Inferior parietal cortex (tissue), 1 donor: ENCODE measurements at regions not wholly inside any gene's neighbourhood (a gene's known extent, or its start where the extent isn't known, plus 50 kb on each side); places are given as distances from the start of the nearest gene placed in this dataset.

Experiments used
- DNase-seq: peaks from one replicate; pipeline ENCODE4 v3.0.0-alpha.2; 2016; ENCODE audit errors: extremely low spot score

GRCh38 chr13:97562962-97563361 lies 129.0 kb downstream of the RAP2A start:
- DNase-seq: no peak

DNA sequence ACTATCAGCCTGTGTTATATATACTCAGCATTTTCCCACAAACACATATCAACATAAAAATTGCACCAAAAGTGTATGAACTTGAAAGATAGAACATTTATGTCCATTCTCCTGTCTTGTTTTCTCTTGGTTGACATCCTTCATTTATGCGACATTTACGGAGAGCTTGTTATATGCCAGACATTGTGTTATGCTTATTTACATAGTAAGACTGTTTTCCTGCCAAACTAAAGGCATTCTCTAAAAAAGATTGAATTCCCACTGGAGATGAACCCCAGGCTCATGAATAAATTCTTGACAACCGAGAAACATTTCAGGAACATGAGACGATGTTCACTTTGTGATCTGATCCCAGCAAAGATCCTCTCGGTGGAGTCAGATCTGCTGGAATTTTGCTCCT lies 131.0 kb downstream of the RAP2A start:
- no peak for DNase-seq

GRCh38 chr13:97565906-97566305 lies 131.9 kb downstream of the RAP2A start:
- no peak for DNase-seq

DNA sequence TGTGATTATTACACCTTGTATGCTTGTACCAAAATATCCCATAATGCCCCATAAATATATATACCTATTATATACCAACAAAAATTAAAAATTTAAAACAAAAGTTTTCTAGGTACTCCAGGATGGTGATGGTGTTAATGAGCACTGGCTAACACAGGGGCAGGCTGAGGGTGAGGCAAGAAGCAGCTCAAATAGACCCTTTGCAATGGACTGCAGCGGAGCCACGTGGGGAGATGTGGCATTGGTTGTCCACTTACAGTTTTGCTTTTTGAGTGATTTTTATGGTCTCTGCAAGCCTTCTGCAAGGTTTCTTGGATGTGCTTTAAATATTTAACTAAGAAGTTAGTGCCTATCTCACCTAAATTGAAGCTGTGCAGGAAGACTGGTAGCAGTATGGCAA lies 132.9 kb downstream of the RAP2A start:
- no peak for DNase-seq

DNA sequence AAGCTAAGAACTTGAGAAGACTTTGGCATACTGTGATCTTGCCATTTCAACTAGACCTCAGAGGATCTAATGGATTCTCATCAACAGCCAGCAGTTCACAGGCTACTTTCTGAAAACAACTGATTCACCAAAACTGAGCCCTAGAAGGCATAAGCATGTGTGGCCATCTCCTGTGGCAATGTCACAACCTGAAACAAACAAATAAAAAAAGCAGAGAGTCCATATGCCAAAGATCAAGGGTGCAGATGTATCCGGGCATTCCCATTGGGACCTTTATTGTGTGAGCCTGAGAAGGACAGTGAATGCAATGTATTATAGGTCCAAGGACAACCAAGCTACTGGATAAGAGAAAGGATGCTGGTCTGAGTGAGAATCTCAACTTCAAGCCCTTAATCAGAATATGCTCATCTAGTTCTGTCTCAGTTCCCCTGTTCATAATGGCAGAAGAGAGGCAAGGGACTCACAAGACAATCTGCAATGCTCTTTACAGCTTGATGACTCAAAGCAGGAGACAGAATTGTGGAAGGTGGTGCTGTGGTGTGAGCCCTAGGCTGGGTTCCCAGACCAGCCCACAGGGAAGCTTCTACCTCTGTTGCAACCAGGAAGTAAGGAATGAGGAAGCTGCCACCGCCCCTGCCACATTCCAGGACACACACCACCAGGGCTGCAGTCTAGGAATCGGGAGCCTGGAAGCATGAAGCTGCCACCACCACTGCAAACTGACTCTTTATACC lies 133.7 kb downstream of the RAP2A start:
- no peak for DNase-seq

DNA sequence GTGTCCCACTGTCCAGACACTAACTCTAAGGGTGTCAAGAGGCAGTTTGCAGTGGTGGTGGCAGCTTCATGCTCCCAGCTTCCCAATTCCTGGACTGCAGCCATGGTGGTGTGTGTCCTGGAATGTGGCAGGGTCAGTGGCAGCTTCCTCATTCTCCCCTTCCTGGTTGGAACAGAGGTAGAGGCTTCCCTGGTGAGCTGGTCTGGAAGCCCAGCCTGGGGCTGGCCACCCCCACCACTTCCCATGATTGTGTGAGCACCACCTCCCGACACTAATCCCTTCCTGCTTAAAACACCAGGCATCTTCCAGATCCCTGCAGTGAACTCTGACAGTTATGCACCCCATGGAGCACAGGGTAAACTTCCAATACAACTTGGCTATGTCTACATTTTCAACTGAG lies 134.9 kb downstream of the RAP2A start:
- DNase-seq: no peak

- no peak for DNase-seq
These were observed 135.9 kb downstream of the RAP2A start for GRCh38 chr13:97569841-97570240.

GRCh38 chr13:97570442-97570841 lies 136.5 kb downstream of the RAP2A start:
- no peak for DNase-seq

DNA sequence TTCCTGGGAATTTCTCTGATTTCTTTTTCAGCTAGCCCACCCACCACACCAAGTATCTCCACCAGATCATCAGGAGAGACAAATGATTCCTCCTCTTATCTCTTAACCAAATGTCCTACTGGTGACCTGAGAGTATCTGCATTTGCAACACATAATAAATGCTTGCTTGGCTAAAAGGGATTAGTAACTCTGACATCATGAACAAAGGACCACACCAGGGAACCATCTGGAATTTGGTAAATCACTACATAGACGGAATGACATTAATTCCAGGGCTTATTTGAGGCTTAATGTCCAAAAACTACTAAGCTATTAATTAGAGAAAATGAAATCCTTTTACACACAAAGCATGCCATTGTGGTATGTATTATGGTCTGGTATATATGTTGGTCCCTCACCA lies 139.0 kb downstream of the RAP2A start:
- no peak for DNase-seq

- no peak for DNase-seq
These were observed 141.0 kb downstream of the RAP2A start for GRCh38 chr13:97574926-97575325.

GRCh38 chr13:97577026-97577425 lies 143.1 kb downstream of the RAP2A start:
- no peak for DNase-seq

DNA sequence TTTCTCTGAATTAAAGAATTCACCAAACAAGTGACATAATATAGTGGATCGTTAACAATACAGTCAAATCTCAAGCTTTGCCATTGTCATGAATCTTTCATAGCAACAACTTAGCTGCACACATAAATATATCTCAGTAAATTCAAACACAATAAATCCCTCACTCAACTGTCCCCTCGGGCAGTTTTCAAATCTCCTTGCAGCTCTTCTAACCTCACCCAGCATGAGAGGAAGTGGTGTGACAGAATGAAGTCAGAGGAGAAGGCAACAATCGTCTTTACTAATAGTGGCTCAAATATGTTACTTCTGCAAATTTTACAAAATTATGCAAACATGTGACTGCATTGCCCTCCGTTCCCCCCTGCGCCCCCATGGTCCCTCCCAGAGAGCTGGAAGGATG lies 148.2 kb downstream of the RAP2A start:
- no peak for DNase-seq

- DNase-seq: no peak
These were observed 150.0 kb downstream of the RAP2A start for GRCh38 chr13:97583907-97584497.

- DNase-seq: no peak
These were observed 153.0 kb downstream of the RAP2A start for GRCh38 chr13:97586941-97587340.

GRCh38 chr13:97588993-97589392 lies 155.0 kb downstream of the RAP2A start:
- DNase-seq: no peak

- DNase-seq: no peak
These were observed 166.6 kb downstream of the RAP2A start for GRCh38 chr13:97600458-97601075.

DNA sequence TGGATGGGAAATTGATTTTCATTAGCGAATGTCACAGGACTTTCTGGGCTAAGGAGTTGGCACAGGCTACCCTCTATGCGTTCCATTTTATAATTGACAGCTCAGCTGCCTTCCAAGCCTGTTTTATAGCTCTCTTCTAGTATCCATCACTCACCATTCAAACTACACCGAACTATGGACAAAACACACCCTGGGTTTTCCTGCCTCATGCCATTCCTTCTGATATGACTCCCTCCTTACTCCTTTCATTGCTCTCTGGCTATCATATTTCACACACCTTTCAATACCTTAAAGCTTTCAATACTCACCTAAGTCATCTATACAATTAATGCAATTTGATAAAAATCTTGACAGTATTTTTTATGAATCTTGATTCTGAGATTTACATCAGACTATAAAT lies 181.3 kb downstream of the RAP2A start:
- DNase-seq: no peak

GRCh38 chr13:97616385-97616784 lies 182.4 kb downstream of the RAP2A start:
- DNase-seq: no peak

DNA sequence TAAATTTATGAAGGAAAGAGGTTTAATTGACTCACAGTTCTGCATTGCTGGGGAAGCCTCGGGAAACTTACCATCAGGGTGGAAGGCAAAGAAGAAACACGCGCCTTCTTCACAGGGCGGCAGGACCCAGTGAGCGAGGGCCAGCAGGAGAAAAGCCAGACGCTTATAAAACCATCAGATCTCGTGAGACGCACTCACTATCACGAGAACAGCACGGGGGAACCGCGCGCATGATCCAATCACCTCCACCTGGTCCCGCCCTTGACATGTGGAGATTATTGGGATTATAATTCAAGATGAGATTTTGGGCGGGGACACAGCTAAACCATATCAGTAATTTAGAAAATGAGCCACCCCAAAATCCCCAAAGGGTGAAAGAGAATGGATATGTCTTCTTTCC lies 187.1 kb downstream of the RAP2A start:
- DNase-seq: no peak

GRCh38 chr13:97621631-97622030 lies 187.7 kb downstream of the RAP2A start:
- DNase-seq: no peak

GRCh38 chr13:97627566-97627965 lies 193.6 kb downstream of the RAP2A start:
- peak; percentile 44 for DNase-seq

DNA sequence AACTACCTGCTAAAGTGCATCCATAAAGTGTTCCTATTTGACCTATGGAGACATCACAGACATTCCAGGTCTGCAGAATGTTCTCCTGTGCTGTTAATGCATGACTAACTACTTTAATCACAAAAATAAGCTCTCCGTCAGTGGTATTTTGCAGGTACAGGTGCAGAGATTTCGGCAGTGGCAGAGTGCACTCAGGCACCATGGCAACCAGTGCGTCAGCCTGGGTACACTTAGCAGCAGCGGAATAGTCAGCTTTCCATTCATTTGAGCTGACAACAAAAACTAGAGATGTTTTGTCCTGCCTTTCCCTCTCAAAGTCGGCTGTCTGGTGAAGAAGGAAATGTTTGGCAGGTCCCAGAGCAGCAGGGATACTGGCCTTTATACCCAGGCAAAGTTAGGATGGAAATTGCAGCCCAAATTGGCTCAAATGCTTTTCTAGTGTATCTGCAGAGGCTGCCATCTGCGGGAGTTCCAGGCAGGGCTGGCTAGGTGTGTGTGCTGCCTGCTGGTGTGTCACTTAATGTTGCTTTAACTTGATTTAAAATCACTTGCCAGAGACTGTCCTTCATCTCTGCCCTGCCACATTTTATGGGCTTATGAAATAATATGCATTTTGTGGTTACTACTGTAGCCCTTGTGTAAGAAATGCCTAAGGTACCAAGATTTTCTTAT lies 195.8 kb downstream of the RAP2A start:
- no peak for DNase-seq

GRCh38 chr13:97630725-97631124 lies 196.8 kb downstream of the RAP2A start:
- DNase-seq: no peak
